Astrocyte (in vitro differentiated cells and primary cell): ENCODE measurements at regions not wholly inside any gene's neighbourhood (a gene's known extent, or its start where the extent isn't known, plus 50 kb on each side); places are given as distances from the start of the nearest gene placed in this dataset.

ENCODE experiments used
- DNase-seq: peaks from one replicate; pipeline ENCODE4 v3.0.0-alpha.2; 2010; ENCODE audit warnings: low read depth
- FAIRE-seq: peaks from 2 replicates; lab custom pipeline; 2011; peaks lifted over from hg19 to GRCh38; lab: Jason Lieb, UNC
- H2AFZ ChIP-seq: 2 replicates; pipeline ENCODE4 v1.6.0; 2012; ENCODE audit warnings: low read depth, low read length, inconsistent platforms
- H3K27ac ChIP-seq: 2 replicates; pipeline ENCODE4 v1.5.1; 2011; ENCODE audit warnings: low read depth, low read length, inconsistent platforms
- H3K27me3 ChIP-seq: 2 replicates; pipeline ENCODE4 v1.6.0; 2011; ENCODE audit warnings: low read length, inconsistent platforms; ENCODE audit not compliant: insufficient read depth
- H3K36me3 ChIP-seq: 2 replicates; pipeline ENCODE4 v1.5.1; 2011; ENCODE audit warnings: low read length, inconsistent platforms; ENCODE audit not compliant: insufficient read depth
- H3K4me1 ChIP-seq: 2 replicates; pipeline ENCODE4 v1.5.1; 2011; ENCODE audit warnings: low read length, inconsistent platforms; ENCODE audit not compliant: insufficient read depth
- H3K4me2 ChIP-seq: 2 replicates; pipeline ENCODE4 v1.6.0; 2012; ENCODE audit warnings: low read length, inconsistent platforms
- H3K4me3 ChIP-seq: 2 replicates; pipeline ENCODE4 v1.5.1; 2011; ENCODE audit warnings: low read depth, mild to moderate bottlenecking, low read length, inconsistent platforms; ENCODE audit not compliant: insufficient read depth
- H3K79me2 ChIP-seq: 2 replicates; pipeline ENCODE4 v1.6.0; 2012; ENCODE audit warnings: mild to moderate bottlenecking, low read length, inconsistent platforms; ENCODE audit not compliant: insufficient read depth
- H3K9ac ChIP-seq: 2 replicates; pipeline ENCODE4 v1.6.0; 2012; ENCODE audit warnings: mild to moderate bottlenecking, low read length, inconsistent platforms
- H3K9me3 ChIP-seq: 2 replicates; pipeline ENCODE4 v1.5.1; 2012; ENCODE audit warnings: low read depth, mild to moderate bottlenecking, low read length, inconsistent platforms; ENCODE audit not compliant: insufficient read depth
- H4K20me1 ChIP-seq: 2 replicates; pipeline ENCODE4 v1.6.0; 2012; ENCODE audit warnings: low read length, inconsistent platforms; ENCODE audit not compliant: insufficient read depth
- H3K27ac Mint-ChIP-seq: one replicate; pipeline ENCODE4 v1.8.0; 2021; ENCODE audit warnings: mild to moderate bottlenecking, mixed read lengths; ENCODE audit not compliant: unreplicated experiment
- H3K27me3 Mint-ChIP-seq: one replicate; pipeline ENCODE4 v1.8.0; 2021; ENCODE audit warnings: low read depth, mixed read lengths; ENCODE audit not compliant: unreplicated experiment
- H3K36me3 Mint-ChIP-seq: one replicate; pipeline ENCODE4 v1.8.0; 2021; ENCODE audit warnings: low read depth, mixed read lengths; ENCODE audit not compliant: unreplicated experiment
- H3K4me1 Mint-ChIP-seq: one replicate; pipeline ENCODE4 v1.8.0; 2021; ENCODE audit warnings: low read depth, mixed read lengths; ENCODE audit not compliant: unreplicated experiment
- H3K4me3 Mint-ChIP-seq: one replicate; pipeline ENCODE4 v1.8.0; 2021; ENCODE audit warnings: mild to moderate bottlenecking, moderate library complexity, mixed read lengths; ENCODE audit not compliant: unreplicated experiment
- H3K9me3 Mint-ChIP-seq: one replicate; pipeline ENCODE4 v1.8.0; 2021; ENCODE audit warnings: mild to moderate bottlenecking, mixed read lengths; ENCODE audit not compliant: unreplicated experiment
- EZH2 ChIP-seq: IDR thresholded peaks from 2 replicates; pipeline ENCODE4 v1.6.1; 2012; ENCODE audit warnings: mild to moderate bottlenecking, low read length, inconsistent platforms; ENCODE audit not compliant: insufficient read depth
- TF ChIP-seq, protein P1 (sequence below): IDR thresholded peaks from 2 replicates; pipeline ENCODE4 v1.5.1; 2011; ENCODE audit warnings: low read depth, mild to moderate bottlenecking, inconsistent platforms, low read length, moderate library complexity; ENCODE audit not compliant: insufficient read depth

- H3K4me1 Mint-ChIP-seq, result peaks cover 18% of the 10 kb centered on the region
- no peaks in the 10 kb centered on the region for H3K79me2 ChIP-seq
- TF ChIP-seq EZH2, result no peak
- TF ChIP-seq, protein P1, sequence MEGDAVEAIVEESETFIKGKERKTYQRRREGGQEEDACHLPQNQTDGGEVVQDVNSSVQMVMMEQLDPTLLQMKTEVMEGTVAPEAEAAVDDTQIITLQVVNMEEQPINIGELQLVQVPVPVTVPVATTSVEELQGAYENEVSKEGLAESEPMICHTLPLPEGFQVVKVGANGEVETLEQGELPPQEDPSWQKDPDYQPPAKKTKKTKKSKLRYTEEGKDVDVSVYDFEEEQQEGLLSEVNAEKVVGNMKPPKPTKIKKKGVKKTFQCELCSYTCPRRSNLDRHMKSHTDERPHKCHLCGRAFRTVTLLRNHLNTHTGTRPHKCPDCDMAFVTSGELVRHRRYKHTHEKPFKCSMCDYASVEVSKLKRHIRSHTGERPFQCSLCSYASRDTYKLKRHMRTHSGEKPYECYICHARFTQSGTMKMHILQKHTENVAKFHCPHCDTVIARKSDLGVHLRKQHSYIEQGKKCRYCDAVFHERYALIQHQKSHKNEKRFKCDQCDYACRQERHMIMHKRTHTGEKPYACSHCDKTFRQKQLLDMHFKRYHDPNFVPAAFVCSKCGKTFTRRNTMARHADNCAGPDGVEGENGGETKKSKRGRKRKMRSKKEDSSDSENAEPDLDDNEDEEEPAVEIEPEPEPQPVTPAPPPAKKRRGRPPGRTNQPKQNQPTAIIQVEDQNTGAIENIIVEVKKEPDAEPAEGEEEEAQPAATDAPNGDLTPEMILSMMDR, result no peak
- H3K9ac ChIP-seq, result no peak overlapping the region
- H3K4me3 Mint-ChIP-seq, result no peak overlapping the region
- H3K27me3 ChIP-seq, result no peaks in the 10 kb centered on the region
- H4K20me1 ChIP-seq, result no peaks in the 10 kb centered on the region
- DNase-seq (no peak), FAIRE-seq (no peak)
- peaks cover 7% of the 10 kb centered on the region for H3K9me3 Mint-ChIP-seq
- no peak overlapping the region for H3K4me2 ChIP-seq
- H3K36me3 ChIP-seq, result no peaks in the 10 kb centered on the region
- no peak overlapping the region for H3K27ac ChIP-seq
- no peak overlapping the region for H3K4me3 ChIP-seq
- no peak overlapping the region for H3K27ac Mint-ChIP-seq
- no peaks in the 10 kb centered on the region for H3K9me3 ChIP-seq
- no peak overlapping the region for H2AFZ ChIP-seq
- H3K27me3 Mint-ChIP-seq, result peaks cover 2% of the 10 kb centered on the region
- no peaks in the 10 kb centered on the region for H3K36me3 Mint-ChIP-seq
- peaks cover 9% of the 10 kb centered on the region for H3K4me1 ChIP-seq
These were observed 123.7 kb upstream of the ANKRD55 start for GRCh38 chr5:56356836-56357160.

DNA sequence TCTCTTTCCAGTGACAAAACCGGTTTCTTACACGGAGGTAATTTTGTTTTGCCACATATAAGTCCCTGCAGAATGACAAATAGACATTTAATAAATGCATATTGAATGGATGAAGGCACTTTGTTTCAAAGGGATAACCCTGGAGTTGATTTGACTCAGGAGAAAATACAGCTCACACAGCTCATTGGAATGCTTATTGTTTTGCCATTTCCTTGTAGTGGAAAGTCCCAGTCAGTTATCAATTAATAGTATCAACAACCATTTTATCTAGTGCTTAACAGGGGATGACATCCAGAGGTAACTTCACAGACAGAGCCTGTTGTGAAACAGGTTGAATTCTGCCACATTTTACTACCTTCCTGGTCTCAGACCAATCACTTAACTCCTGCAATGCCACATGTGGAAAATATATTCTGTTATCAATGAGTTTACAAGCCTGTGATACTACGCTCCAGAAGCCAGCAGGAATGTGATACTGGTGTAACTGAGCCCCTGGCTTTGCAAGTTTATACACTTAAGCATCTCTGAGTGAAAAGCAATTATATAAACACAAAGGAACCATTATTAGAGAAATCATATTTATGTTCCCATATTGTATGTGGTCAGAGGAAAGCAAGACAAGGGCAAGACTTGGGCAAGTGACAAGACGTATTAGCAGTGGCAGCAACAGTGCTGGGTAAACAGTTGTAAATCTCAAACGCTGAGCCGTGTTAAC lies 123.1 kb upstream of the ANKRD55 start:
- H3K9me3 Mint-ChIP-seq, result peaks cover 7% of the 10 kb centered on the region
- no peaks in the 10 kb centered on the region for H3K79me2 ChIP-seq
- TF ChIP-seq EZH2, result no peak
- TF ChIP-seq, protein P1, result no peak
- peaks cover 2% of the 10 kb centered on the region for H3K27me3 Mint-ChIP-seq
- H3K4me3 ChIP-seq, result no peak overlapping the region
- H3K9me3 ChIP-seq, result no peaks in the 10 kb centered on the region
- H3K36me3 Mint-ChIP-seq, result no peaks in the 10 kb centered on the region
- no peak for DNase-seq
- no peak overlapping the region for H3K27ac ChIP-seq
- no peak overlapping the region for H3K4me3 Mint-ChIP-seq
- H2AFZ ChIP-seq, result no peak overlapping the region
- H3K9ac ChIP-seq, result no peak overlapping the region
- no peaks in the 10 kb centered on the region for H3K27me3 ChIP-seq
- H3K4me1 ChIP-seq, result peaks cover 9% of the 10 kb centered on the region
- H4K20me1 ChIP-seq, result no peaks in the 10 kb centered on the region
- H3K4me1 Mint-ChIP-seq, result peaks cover 18% of the 10 kb centered on the region
- H3K36me3 ChIP-seq, result no peaks in the 10 kb centered on the region
- no peak overlapping the region for H3K4me2 ChIP-seq
- FAIRE-seq, result no peak
- no peak overlapping the region for H3K27ac Mint-ChIP-seq

GRCh38 chr5:56354836-56355235 lies 121.7 kb upstream of the ANKRD55 start:
- Mint-ChIP-seq H3K4me3 (no peak overlapping the region), H3K27ac (no peak overlapping the region), H3K9me3 (peaks cover 7% of the 10 kb centered on the region), H3K27me3 (peaks cover 2% of the 10 kb centered on the region), H3K36me3 (no peaks in the 10 kb centered on the region), H3K4me1 (peaks cover 23% of the 10 kb centered on the region)
- Histone ChIP-seq H3K4me1 (peaks cover 22% of the 10 kb centered on the region), H3K9me3 (no peaks in the 10 kb centered on the region), H3K27me3 (no peaks in the 10 kb centered on the region), H3K4me2 (no peak overlapping the region), H3K79me2 (no peaks in the 10 kb centered on the region), H4K20me1 (no peaks in the 10 kb centered on the region), H3K4me3 (no peak overlapping the region), H3K27ac (no peak overlapping the region), H3K9ac (no peak overlapping the region), H2AFZ (no peak overlapping the region), H3K36me3 (no peaks in the 10 kb centered on the region)
- DNase-seq (no peak), FAIRE-seq (no peak)
- TF ChIP-seq, protein P1, result no peak
- TF ChIP-seq EZH2, result no peak
